ENCODE measurements at regions not wholly inside any gene's neighbourhood (a gene's known extent, or its start where the extent isn't known, plus 50 kb on each side); places are given as distances from the start of the nearest gene placed in this dataset.

DNA sequence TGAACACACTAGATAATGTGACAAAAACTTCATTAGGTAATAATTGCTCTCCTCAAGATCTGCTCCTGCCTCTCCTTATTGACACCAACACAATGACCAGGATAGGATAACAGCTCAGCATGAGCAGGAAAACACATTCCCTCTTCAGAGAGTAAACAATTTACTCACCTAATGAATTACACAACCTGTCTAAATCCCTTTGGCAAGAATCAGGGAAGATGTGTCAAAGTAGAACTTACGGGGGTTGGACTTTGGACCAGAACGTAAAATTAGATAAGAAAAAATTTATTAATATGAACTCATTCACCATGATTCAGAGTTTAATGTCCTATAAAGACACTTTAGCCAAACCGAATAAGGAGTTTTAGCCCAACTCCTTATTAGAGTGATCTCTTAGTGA is 512.2 kb downstream of the SATB2 start:
- H3K9me3 ChIP-seq (ENCODE audit: insufficient read depth, low read depth) = no peaks in the 10 kb centered on the region
- no peak for DNase-seq
- BruUV-seq (replicated peaks) = no TSS peak
- no peaks in the 10 kb centered on the region for H3K79me2 ChIP-seq (ENCODE audit: low read depth)
- POLR2A ChIA-PET (ENCODE audit: unreplicated experiment) = no interaction called here
- no peak overlapping the region for H3K4me2 ChIP-seq
- H3K4me3 ChIP-seq = no peak overlapping the region
- no peaks in the 10 kb centered on the region; the same call in 1 of the 2 replicates for H3K9me2 ChIP-seq (ENCODE audit: insufficient read depth)
- no peak overlapping the region for H2AFZ ChIP-seq
- intact Hi-C loops (cut with micrococcal nuclease; ENCODE audit: unreplicated experiment) = no loop called here
- no peaks in the 10 kb centered on the region for H3K4me1 ChIP-seq (replicated peaks; ENCODE audit: insufficient read depth)
- no peak overlapping the region for H3K27ac ChIP-seq
- H3F3A ChIP-seq (ENCODE audit: insufficient read depth, low read depth) = no peaks in the 10 kb centered on the region
- H3K27me3 ChIP-seq (ENCODE audit: insufficient read depth, low read depth) = no peaks in the 10 kb centered on the region
- H4K20me1 ChIP-seq (ENCODE audit: insufficient read depth) = no peaks in the 10 kb centered on the region
- TF ChIP-seq CTCF (conservative IDR thresholded peaks at IDR 0.05) = no peak
- TF ChIP-seq EZH2 (IDR thresholded peaks at IDR 0.05; ENCODE audit: low read depth) = no peak
- no peaks in the 10 kb centered on the region for H3K36me3 ChIP-seq (ENCODE audit: low read depth)
- CTCF ChIA-PET = no interaction called here

GRCh38 chr2:198930170-198930569 is 527.6 kb downstream of the SATB2 start:
- no peak for TF ChIP-seq EZH2 (IDR thresholded peaks at IDR 0.05; ENCODE audit: low read depth)
- peak; percentile 35; the same call in 1 of the 2 replicates for TF ChIP-seq CTCF (conservative IDR thresholded peaks at IDR 0.05)
- H3K27me3 ChIP-seq (ENCODE audit: insufficient read depth, low read depth) = no peaks in the 10 kb centered on the region
- intact Hi-C loops (cut with micrococcal nuclease; ENCODE audit: unreplicated experiment) = no loop called here
- no peaks in the 10 kb centered on the region for H3K79me2 ChIP-seq (ENCODE audit: low read depth)
- H3K4me1 ChIP-seq (replicated peaks; ENCODE audit: insufficient read depth) = no peaks in the 10 kb centered on the region
- ChIA-PET CTCF (no interaction called here), POLR2A (ENCODE audit: unreplicated experiment) (no interaction called here)
- H3K4me3 ChIP-seq = no peak overlapping the region
- no peaks in the 10 kb centered on the region for H3F3A ChIP-seq (ENCODE audit: insufficient read depth, low read depth)
- H3K36me3 ChIP-seq (ENCODE audit: low read depth) = no peaks in the 10 kb centered on the region
- H3K9me3 ChIP-seq (ENCODE audit: insufficient read depth, low read depth) = no peaks in the 10 kb centered on the region
- DNase-seq = no peak
- no peak overlapping the region for H2AFZ ChIP-seq
- H4K20me1 ChIP-seq (ENCODE audit: insufficient read depth) = no peaks in the 10 kb centered on the region
- H3K27ac ChIP-seq = no peak overlapping the region
- no peak overlapping the region for H3K4me2 ChIP-seq
- no peaks in the 10 kb centered on the region for H3K9me2 ChIP-seq (ENCODE audit: insufficient read depth)
- BruUV-seq (replicated peaks) = no TSS peak

DNA sequence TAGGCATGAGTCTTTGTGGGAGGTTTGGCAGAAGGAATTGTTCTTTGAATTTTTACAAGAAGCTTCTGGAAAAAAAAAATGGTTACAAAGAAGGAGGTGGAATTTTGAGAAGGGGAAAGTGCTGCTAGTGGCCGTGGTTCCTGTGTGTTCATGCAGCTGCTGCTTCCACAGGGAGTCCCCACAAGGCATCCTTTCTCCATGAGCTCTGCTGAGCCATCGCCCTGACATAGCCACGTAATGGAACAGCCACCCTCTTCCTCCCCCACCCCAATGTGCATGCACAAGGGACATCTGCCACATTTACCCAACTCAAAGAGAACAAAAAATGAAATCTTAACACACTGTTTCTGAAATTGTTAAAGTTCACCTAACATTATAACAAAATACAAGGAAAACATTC is 529.7 kb downstream of the SATB2 start:
- CTCF ChIA-PET = no interaction called here

More for the DNA sequence above, 529.7 kb downstream of the SATB2 start:
- H3K36me3 ChIP-seq (ENCODE audit: low read depth) = no peaks in the 10 kb centered on the region
- no peaks in the 10 kb centered on the region for H3F3A ChIP-seq (ENCODE audit: insufficient read depth, low read depth)
- POLR2A ChIA-PET (ENCODE audit: unreplicated experiment) = no interaction called here
- H4K20me1 ChIP-seq (ENCODE audit: insufficient read depth) = no peaks in the 10 kb centered on the region
- intact Hi-C loops (cut with micrococcal nuclease; ENCODE audit: unreplicated experiment) = no loop called here
- H3K27ac ChIP-seq = no peak overlapping the region
- no peaks in the 10 kb centered on the region for H3K79me2 ChIP-seq (ENCODE audit: low read depth)
- H3K9me2 ChIP-seq (ENCODE audit: insufficient read depth) = no peaks in the 10 kb centered on the region
- no peak overlapping the region for H3K4me3 ChIP-seq
- no peak overlapping the region for H2AFZ ChIP-seq
- H3K9me3 ChIP-seq (ENCODE audit: insufficient read depth, low read depth) = no peaks in the 10 kb centered on the region
- H3K4me1 ChIP-seq (replicated peaks; ENCODE audit: insufficient read depth) = no peaks in the 10 kb centered on the region
- TF ChIP-seq CTCF (conservative IDR thresholded peaks at IDR 0.05) (no peak), EZH2 (IDR thresholded peaks at IDR 0.05; ENCODE audit: low read depth) (no peak)
- no peaks in the 10 kb centered on the region for H3K27me3 ChIP-seq (ENCODE audit: insufficient read depth, low read depth)
- no TSS peak for BruUV-seq (replicated peaks)
- no peak overlapping the region for H3K4me2 ChIP-seq
- DNase-seq = no peak

Measured in PC-9 (cell line).